Umbilical cord (tissue), 1 donor: ENCODE measurements at regions not wholly inside any gene's neighbourhood (a gene's known extent, or its start where the extent isn't known, plus 50 kb on each side); places are given as distances from the start of the nearest gene placed in this dataset.
A peak's percentile ranks its signal among the peaks of the same experiment; 100 is the strongest.
"Not testable (repeated sequence)": the region's sequence is repeated elsewhere in the genome, so short reads cannot be mapped to it uniquely, and the experiment has no call there.

ENCODE experiments used
- DNase-seq: peaks from one replicate; pipeline ENCODE4 v3.0.0-alpha.2; 2015; ENCODE audit warnings: low spot score

DNA sequence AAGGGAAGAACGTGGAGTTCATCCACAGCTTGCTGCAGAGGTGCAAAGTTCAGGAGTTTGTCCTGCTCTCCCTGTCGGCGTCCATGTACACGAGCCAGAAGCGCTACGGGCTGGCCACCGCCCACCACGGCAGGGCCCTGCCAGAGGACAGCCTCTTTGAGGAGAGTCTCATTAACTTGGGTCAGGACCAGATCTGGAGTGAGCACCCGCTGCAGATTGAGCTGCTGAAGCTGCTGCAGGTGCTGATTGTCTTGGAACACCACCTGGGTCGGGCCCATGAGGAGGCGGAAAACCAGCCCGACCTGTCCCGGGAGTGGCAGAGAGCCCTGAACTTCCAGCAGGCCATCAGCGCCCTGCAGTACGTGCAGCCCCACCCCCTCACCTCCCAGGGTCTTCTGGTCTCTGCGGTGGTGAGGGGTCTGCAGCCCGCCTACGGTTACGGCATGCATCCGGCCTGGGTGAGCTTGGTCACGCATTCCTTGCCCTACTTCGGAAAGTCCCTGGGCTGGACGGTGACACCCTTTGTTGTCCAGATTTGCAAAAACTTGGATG lies 73.8 kb upstream of the MORC3 start:
- DNase-seq = no peak

DNA sequence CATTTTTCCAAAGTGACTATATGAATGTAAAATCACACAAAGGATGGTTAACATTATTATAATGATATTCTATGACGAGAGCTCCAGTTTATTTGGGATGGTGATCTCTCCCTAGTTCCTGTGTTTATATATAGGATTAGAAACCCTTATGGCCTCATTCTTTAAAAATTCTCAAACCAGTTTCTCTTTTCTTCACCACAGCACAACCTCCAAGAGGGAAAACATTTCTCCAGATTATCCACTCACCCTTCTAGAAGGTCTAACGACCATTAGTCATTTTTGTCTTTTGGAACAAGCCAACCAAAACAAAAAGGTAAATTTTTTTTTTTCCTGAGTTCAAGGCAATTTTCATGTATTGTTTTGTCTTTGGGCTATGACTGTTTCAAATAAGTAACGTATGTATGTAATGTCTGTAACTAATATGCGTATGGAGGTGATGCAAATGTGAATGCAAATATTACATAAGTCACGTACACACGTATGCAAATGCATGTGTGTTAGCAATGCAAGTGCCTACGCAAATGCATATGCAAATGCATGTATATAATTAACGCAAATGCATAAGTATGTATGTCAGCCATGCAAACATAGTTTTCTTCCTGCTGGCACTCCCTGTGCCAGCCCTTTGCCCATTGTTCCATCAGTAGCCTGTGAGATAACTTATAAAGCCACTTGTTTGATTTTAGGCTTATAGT lies 72.5 kb upstream of the MORC3 start:
- DNase-seq = no peak

DNA sequence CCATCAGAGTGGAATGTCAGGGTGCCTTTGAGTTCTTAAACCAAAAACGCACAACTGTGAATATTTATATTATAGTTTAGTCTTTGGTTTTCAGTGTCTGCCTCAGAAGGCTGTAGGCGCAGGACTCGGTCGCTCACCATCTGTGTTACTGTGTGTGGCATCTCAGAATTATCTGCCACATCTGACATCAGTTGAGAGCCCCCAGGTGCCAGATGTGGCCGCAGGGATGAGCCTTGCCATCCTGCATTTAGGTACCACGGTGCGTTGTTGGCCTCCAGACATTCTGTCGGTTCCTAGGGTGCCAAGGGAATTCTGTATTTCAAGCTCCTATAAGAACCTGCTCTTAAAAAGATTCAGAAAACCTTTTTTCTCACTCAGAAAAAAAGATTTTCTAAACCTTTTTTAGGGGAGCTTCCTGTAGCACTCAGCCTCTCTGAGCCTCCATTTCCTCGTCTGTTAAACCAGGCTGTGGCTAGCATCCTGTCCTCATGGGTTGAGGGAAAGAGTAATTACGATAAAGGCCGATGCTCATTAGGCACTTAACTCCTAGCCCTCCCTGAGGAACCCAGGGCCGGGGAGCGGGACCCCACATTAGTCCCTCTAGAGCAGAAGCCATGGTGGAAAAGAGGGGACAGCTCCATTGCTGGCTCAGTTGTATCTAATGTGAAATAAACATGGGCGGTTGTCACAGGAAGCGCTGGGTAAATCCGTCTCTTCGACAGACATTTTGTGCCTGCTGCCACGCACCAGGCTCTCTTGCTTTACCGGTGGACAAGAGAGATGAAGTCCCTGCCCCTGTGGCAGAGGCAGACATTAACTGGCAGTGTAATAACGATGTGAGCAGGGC lies 70.2 kb upstream of the MORC3 start:
- DNase-seq = no peak

DNA sequence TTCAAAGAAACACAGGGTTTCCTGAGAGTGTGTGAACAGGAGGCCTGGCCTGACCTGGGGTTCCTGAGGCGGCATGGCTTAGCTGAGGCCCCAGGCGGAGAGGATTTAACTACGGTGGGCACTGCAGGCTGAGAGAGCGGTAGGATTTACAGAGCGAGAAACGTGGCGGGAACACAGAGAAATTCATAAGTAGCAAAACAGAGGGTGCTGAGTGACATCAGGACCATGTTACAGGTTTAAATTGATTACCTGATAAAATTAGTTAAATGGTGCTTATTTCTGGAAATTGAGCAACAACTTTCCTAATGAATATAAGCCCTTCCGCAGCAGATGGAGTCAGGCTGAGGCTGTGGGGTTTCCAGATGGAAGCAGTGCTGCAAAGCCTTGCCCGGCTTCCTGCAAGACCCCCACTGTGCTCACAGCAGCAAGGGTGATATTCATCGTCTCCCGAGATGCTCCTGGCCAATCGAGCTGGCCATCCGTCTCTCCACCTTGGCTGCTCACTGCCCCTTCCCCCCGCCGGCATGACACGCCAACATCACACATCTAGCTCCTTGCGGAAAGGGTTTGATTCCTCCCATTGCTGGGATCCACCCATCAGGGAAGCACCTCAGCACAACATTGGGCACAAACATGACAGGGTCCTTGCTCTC lies 69.4 kb upstream of the MORC3 start:
- DNase-seq = no peak

DNA sequence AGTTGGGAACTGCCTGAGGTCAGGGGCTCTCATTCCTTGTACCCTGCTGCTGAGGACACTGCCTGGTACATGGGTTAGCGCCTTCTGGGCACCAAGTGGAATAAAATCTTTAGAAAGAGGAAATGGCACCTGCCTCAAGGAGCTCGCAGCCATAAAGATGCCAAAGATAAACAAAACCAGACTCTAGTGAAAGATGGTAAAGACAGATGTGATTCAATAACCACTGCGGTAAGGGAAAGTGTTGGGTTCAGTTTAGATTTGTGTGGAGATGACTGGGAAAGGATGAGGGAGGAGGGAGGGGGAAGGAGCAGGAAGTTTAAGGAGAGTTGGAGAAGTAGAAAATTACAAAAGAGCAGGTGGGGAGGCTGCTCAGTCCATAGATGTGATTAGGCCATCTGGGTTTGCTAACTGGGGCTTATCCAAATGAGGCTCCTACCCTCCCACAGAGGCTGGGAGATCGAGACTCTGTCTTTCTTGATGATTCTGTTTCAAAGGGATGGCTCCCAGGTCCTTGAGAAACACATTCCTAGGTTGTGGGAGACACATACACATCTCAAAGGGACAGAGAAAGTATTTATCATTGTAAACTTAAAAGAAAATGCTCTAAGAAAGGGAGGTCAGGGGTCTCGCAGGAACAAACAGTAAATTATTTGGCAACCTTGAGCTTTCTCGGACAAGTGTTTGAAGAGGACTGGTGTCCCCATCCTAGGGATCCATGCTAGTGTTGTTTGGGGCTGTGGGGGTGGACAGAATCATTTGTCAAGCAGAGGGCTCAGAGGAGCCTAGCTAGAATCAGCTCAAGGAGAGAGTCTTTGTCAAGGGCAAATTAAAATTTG lies 65.7 kb upstream of the MORC3 start:
- DNase-seq = no peak

DNA sequence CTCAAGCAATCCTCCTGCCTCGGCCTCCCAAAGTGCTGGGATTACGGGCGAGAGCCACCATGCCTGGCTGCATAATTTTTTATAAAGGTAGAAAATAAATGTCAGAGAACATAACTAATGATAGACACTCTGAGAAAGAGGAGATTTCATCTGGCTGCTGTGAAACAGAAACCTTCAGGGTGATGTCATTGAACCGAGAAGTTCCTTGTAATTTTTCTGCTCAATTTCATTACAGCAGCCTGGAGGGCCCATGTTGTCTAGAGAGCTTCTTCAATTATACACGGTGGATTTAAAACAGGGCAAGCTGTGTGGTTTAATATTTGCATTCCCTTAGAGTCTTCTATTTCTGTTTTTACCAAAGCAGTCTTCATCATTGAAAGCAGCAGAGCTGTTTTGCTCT lies 64.3 kb upstream of the MORC3 start:
- no peak for DNase-seq

DNA sequence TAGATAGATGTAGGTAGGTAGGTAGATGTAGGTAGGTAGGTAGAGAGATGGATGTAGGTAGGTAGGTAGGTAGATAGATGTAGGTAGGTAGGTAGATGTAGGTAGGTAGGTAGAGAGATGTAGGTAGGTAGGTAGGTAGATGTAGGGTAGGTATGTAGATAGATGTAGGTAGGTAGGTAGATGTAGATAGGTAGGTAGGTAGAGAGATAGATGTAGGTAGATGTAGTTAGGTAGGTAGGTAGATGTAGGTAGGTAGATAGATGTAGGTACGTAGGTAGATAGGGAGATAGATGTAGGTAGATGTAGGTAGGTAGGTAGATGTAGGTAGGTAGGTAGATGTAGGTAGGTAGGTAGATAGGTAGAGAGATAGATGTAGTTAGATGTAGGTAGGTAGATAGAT lies 62.3 kb upstream of the MORC3 start:
- DNase-seq = no peak

DNA sequence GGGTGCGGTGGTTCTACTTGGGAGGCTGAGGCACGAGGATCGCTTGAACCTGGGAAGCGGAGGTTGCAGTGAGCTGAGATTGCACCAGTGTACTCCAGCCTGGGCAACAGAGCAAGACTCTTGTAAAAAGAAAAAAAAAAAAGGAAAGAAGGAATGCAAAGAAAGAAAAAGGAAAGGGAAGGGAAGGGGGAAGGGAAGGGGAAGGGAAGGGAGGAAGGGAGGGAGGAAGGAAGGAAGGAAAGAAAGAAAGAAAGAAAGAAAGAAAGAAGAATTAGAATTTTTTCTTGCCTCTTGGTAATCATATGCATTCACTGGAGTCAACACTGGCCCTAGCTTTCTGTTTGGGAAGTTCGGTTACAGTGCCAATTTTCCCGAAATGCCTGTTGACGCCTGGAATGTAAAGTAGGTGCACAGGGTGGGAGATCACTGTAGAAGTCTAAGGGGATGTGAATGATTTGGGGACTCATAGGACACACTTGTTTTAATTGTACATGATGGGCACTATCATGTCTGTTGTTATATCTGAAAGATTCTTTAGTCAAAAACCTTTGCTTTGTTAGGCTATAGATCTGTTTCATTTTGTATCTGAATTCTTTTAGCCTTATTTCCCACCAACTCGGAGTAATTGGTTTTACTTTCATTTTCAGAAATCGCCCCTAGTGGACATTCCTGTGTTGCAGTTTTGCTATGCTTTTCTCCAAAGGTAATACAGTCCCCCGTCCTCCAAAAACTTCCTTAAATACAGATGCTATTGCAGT lies 59.8 kb upstream of the MORC3 start:
- peak; percentile 78 for DNase-seq

DNA sequence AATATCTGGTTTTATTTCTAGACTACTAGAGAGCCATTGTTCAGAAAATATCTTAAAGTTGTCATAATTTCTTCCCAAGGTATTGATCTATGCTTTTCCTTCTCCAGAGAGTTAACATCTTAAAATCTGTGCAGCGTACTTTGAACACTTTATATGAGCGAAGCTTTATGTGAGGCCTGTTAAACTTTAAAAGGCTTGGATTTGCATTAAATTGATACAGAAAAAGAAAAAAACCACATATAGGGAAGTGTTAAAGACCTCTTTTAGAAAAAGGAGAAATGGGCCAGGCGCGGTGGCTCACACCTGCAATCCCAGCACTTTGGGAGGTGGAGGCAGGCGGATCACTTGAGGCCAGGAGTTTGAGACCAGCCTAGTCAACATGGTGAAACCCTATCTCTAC lies 59.2 kb upstream of the MORC3 start:
- no peak for DNase-seq

DNA sequence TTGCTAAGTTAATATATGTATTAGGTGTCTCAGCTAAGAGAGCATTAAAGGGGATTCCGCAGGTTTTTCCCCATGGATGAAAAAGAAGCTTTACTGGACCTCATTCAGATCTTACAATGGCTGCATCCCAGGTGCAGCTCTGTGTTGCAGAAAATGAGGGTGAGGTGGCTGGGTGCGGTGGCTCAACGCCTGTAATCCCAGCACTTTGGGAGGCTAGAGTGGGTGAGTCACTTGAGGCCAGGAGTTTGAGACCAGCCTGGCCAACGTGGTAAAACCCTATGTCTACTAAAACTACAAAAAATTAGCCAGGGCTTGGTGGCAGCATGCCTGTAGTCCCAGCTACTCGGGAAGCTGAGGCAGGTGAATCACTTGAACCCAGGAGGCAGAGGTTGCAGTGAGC lies 58.5 kb upstream of the MORC3 start:
- no peak for DNase-seq

DNA sequence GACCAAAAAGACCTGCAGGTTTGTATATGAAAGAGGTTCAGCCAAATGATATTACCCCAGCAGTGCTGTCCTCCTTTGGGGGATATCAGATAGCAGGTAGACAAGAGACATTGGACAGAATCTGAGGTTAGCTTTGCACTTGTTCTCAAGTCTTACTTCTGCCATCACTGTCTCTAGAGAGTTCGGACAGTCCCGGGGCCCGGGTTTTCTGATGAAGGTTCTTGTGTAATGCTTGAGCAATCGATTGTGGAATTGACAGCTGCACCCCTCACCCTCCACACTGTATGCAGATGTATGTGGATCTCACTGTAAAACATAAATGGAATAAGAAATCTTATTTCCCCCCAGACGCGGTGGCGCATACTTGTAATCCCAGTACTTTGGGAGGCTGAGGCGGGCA lies 56.2 kb upstream of the MORC3 start:
- DNase-seq = no peak

DNA sequence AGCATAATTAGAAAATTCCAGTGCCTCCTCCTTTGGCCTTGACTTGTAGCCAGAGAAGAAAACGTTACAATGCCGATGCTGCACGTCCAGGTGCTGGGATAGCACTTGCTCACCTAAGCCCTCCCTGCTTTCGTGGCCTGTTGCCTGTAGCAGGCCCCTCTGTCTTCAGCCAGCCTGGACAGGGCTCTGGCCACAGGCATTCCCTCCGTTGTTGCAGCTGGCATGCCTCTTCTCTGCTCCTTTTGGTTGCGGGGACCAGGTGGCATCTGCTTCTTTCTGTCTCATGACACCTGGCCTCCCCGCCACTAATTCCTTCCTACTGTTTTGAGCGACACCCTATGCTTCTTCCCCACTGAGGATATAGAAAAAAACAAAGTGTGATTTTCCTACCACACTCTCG lies 54.6 kb upstream of the MORC3 start:
- DNase-seq = no peak

DNA sequence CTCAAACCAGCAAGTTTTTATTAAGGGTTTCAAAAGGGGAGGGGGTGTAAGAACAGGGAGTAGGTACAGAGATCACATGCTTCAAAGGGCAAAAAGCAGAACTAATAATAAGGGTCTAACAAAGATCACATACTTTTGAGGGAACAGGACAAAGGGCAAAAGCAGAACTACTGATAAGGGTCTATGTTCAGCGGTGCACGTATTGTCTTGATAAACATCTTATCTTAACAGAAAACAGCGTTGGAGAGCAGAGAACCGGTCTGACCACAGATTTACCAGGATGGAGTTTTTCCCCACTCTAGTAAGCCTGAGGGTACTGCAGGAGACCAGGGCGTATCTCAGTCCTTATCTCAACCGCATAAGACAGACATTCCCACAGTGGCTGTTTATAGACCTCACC lies 52.2 kb upstream of the MORC3 start:
- DNase-seq = not testable (repeated sequence)

DNA sequence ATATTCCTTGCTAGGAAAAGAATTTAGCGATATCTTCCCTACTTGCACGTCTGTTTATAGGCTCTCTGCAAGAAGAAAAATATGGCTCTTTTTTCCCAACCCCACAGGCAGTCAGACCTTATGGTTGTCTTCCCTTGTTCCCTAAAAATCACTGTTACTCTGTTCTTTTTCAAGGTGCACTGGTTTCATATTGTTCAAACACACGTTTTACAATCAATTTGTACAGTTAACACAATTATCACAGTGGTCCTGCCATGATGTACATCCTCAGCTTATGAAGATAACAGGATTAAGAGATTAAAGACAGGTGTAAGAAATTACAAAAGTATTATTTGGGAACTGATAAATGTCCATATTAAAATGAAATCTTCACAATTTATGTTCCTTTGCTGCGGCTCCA lies 51.7 kb upstream of the MORC3 start:
- not testable (repeated sequence) for DNase-seq
